GM12865 (cell line): ENCODE measurements at regions not wholly inside any gene's neighbourhood (a gene's known extent, or its start where the extent isn't known, plus 50 kb on each side); places are given as distances from the start of the nearest gene placed in this dataset.
A peak's percentile ranks its signal among the peaks of the same experiment; 100 is the strongest.

Source experiments
- DNase-seq: peaks from one replicate; pipeline ENCODE4 v3.0.0; 2010; ENCODE audit warnings: low read depth
- H3K4me3 ChIP-seq: 2 replicates; pipeline ENCODE4 v1.5.1; 2011; ENCODE audit warnings: mild to moderate bottlenecking, low read depth, low read length, control low read depth
- CTCF ChIP-seq: IDR thresholded peaks from 2 replicates; pipeline ENCODE4 v1.5.1; 2011; ENCODE audit warnings: low read length, control low read depth, low read depth, inconsistent platforms; ENCODE audit not compliant: insufficient read depth; ENCODE audit errors: missing control alignments

GRCh38 chr18:22603902-22604301 is 186.2 kb upstream of the CTAGE1 start:
- no peak for DNase-seq
- no peak overlapping the region for H3K4me3 ChIP-seq
- no peak for TF ChIP-seq CTCF

DNA sequence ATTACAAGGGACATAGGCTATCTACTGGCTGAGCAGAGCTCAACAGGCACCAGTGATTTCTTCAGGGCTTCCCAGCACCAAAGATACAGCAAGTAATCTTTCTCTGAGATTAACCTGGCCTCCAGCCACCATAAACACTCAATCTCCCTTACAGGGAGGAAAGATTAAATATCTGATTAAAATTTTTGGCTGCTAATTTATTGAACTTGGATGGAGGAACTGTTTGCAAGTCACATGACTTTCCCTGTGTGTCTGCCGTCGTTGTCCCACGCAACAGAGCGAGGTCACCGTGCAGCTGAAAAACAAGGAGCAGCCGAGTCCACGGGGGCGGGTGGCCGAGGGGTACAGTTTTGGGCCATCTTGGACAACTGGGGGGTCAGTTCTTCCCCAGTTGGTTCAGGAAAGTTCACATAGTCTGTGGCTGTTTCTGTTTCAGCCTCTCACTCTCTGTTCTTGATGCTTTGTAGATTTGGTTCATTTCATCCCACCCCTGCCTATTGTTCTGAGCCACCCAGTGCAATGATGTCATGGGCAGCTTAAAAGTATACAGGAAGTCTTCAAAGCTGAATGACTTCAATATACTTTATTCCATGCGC is 186.8 kb upstream of the CTAGE1 start:
- no peak for TF ChIP-seq CTCF
- H3K4me3 ChIP-seq: no peak overlapping the region
- DNase-seq: peak; percentile 3

- H3K4me3 ChIP-seq: no peak overlapping the region
- no peak for DNase-seq
- TF ChIP-seq CTCF: no peak
These were observed 187.3 kb upstream of the CTAGE1 start for GRCh38 chr18:22604986-22605421.

GRCh38 chr18:22605736-22606135 is 188.0 kb upstream of the CTAGE1 start:
- DNase-seq: no peak
- H3K4me3 ChIP-seq: no peak overlapping the region
- no peak for TF ChIP-seq CTCF

DNA sequence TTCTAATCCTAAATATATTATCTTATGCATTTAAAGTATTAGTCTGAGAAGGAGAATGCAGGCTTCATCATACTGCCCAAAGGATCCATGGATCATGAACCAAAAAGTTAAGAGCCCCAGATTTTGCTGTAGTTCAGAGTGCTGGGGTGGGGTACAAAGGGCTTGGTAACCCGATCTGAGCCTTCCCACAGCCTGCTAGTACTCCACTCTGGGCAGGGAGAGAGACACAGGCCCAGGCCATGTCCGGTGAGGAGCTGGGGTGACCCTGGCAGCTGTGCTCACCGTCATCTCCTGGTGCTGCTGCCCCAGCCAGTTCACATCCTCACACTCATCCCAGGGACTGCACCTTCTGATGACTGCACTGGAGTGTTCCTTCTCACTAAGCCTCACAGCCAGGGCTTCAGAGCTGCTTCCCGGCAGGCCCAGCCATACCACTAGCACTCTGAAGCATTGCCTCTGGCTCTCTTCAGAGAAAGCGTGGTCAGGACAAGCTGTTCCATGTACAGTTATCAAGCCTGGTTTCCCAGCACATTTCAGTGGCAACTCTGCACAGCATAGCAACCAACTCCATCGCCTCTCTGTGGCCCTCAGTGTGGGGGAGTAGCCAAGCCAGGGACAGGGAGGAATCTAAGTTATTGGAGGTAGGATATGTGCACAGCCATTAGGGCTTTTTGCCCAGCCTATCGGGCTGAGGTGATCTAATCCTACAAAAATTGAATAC is 189.0 kb upstream of the CTAGE1 start:
- DNase-seq: no peak
- TF ChIP-seq CTCF: no peak
- H3K4me3 ChIP-seq: no peak overlapping the region

DNA sequence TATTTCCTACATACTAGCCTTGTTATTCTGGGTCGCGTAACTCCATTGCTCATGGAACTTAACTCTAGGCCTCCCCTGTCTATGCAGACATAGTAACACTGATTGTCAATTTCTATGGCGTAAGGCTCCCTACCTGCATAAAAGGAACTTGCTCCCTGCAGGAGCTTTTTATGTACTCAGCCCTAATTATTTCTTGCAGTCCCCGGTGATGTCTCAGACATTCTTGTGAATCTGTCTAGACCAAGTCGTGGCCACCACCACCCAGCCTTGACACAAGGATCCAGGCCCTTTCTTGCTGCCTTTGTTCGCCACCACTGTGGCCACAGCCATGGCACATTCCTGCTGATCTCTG is 189.5 kb upstream of the CTAGE1 start:
- no peak for DNase-seq
- H3K4me3 ChIP-seq: no peak overlapping the region
- no peak for TF ChIP-seq CTCF

- no peak for TF ChIP-seq CTCF
- no peak overlapping the region for H3K4me3 ChIP-seq
- DNase-seq: no peak
These were observed 191.1 kb upstream of the CTAGE1 start for GRCh38 chr18:22608847-22609246.
